ENCODE measurements at regions not wholly inside any gene's neighbourhood (a gene's known extent, or its start where the extent isn't known, plus 50 kb on each side); places are given as distances from the start of the nearest gene placed in this dataset.
"Not testable (repeated sequence)": the region's sequence is repeated elsewhere in the genome, so short reads cannot be mapped to it uniquely, and the experiment has no call there.

DNA sequence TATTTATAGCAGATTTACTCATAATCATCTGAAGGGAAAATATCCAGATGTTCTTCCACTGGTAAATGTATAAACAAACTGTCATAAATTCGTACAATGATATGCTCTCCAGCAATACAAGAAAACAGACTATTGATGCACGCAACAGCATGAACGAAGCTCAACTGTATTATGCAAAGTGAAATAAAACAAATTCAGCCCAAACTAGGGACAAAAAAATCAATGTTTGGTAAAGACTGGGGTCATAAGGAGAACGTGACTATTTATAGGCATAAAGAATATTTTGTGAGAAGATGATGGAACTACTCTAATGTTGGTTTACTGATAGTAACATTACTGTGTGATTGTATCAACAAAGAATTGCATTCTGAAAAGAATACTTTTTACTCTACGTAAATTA is 1276.7 kb upstream of the DDX18 start:
- no peak overlapping the region for H3K4me3 ChIP-seq (ENCODE audit: low read depth, low read length)
- DNase-seq (ENCODE audit: low read depth): no peak
- TF ChIP-seq, protein P1, sequence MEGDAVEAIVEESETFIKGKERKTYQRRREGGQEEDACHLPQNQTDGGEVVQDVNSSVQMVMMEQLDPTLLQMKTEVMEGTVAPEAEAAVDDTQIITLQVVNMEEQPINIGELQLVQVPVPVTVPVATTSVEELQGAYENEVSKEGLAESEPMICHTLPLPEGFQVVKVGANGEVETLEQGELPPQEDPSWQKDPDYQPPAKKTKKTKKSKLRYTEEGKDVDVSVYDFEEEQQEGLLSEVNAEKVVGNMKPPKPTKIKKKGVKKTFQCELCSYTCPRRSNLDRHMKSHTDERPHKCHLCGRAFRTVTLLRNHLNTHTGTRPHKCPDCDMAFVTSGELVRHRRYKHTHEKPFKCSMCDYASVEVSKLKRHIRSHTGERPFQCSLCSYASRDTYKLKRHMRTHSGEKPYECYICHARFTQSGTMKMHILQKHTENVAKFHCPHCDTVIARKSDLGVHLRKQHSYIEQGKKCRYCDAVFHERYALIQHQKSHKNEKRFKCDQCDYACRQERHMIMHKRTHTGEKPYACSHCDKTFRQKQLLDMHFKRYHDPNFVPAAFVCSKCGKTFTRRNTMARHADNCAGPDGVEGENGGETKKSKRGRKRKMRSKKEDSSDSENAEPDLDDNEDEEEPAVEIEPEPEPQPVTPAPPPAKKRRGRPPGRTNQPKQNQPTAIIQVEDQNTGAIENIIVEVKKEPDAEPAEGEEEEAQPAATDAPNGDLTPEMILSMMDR (IDR thresholded peaks at IDR 0.05; ENCODE audit: insufficient read depth, low read depth, low read length, missing control alignments): no peak

DNA sequence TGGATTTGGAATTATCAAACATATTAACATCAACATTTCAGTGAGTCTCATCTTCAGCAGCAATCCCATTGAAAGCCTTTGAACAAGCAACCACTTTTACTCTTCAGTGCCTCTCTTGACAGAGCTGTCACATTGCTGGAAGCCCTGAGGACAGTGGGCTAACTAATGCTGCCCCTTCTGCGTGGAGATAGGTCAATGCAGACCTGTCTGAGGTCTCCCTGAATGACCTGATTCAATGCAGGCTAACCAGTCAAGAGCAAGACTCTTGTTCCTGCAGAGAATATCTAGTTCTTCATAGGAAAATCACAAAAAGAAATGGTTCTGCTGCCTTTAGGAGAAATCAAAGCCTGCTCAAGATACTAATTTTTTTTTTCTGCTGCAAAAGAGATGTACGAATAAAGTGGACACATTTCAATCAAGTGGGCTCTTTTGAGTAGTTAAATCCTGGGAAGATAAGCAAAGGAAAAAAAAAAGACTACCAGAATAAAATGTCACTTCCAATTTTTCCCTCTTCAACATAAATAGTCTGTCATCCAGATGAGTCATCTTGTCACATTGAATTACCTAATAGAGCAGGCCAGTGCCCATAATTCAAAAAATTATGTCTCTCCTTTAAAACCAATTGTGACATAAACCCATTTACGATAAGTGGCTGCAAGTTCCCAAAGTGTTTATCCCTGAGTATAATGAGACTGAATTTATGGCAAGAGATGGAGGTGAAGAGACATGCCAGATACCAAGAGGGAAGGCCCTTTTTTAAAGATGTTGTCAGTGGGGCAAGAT is 1269.0 kb upstream of the DDX18 start:
- no peak overlapping the region for H3K4me3 ChIP-seq (ENCODE audit: low read depth, low read length)
- DNase-seq (ENCODE audit: low read depth): no peak
- TF ChIP-seq, protein P1 (IDR thresholded peaks at IDR 0.05; ENCODE audit: insufficient read depth, low read depth, low read length, missing control alignments): no peak

DNA sequence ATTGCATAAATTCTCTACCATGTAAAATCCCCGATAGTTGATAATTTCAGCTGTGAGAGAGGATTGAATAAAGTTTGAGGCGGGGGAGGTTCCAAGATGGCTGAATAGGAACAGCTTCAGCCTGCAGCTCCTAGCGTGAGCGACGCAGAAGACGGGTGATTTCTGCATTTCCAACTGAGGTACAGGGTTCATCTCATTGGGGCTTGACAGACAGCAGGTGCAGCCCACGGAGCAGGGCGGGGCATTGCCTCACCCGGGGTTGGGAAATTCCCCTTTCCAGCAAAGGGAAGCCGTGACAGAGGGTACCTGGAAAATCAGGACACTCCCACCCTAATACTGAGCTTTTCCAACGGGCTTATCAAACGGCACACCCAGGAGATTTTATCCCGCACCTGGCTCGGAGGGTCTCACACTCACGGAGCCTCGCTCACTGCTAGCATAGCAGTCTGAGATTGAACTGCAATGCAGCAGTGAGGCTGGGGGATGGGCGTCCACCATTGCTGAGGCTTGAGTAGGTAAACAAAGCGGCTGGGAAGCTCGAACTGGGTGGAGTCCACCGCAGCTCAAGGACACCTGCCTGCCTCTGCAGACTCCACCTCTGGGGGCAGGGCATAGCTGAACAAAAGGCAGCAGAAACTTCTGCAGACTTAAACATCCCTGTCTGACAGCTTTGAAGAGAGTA is 1261.6 kb upstream of the DDX18 start:
- H3K4me3 ChIP-seq (ENCODE audit: low read depth, low read length); DNase-seq (ENCODE audit: low read depth): not testable (repeated sequence)

DNA sequence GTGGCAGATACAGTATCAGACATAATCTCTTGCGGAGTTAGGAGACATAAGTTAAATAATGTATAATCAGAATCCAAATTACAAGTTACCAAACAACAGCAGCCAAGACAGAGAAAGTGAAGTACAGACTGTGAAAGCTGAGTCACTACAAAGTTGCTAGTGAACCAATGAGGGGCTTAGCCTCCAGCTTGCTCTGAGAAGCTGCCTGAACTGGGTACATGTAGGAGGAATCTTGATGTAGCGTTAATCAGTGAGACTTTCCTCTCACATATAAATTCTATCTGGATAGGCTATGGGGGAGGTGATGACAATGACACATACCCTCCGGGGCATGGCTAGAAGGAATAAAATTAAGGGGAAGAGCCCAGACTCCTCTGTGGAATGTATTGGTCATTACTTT is 1234.3 kb upstream of the DDX18 start:
- TF ChIP-seq, protein P1 (IDR thresholded peaks at IDR 0.05; ENCODE audit: insufficient read depth, low read depth, low read length, missing control alignments): no peak
- no peak for DNase-seq (ENCODE audit: low read depth)
- H3K4me3 ChIP-seq (ENCODE audit: low read depth, low read length): no peak overlapping the region

DNA sequence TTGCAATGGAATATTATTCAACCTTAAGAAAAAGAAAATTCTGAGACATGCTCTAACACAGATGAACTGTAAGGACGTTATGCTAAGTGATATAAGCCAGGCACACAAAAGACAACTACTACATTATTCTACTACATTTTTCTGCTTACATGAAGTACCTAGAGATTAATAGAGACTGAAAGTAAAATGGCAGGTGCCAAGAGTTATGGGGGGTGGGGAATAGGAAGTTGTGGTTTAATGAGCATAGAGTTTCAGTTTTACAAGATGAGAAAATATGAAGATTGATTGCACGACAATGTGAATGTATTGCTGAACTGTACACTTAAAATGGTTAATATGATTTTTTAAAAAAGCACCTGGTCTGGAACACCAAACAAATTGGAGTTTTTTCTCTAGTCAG is 1231.6 kb upstream of the DDX18 start:
- DNase-seq (ENCODE audit: low read depth): no peak
- TF ChIP-seq, protein P1 (IDR thresholded peaks at IDR 0.05; ENCODE audit: insufficient read depth, low read depth, low read length, missing control alignments): no peak
- H3K4me3 ChIP-seq (ENCODE audit: low read depth, low read length): no peak overlapping the region

DNA sequence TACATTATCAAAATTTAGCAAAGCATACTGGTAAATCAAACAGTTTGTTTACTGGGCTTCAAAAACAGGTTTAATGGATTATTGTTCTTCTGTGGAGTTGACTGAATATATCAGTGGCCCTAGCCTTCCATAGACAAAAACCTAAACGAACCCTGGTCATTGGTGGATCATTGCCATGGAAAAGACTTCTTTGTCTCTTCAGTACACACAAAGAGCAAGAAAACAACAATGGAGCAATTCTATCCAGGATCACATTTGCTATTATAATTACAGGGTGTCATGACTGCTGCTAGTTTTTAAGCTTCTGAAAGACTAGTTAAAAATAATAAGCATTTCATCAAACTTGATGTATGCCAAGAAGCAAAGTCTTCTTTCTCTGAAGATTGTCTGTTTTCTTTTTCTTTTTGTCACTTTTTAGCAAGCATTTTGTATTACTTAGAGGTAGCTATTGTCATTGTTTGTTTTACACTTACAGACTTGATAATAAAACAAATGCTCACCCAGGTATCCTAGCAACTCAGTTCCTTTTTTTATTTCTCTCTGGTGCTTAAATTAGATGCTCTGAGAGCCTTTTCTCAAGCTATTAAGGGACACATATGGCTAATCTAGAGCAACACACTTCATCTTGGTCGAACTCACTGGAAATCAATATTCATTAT is 1228.7 kb upstream of the DDX18 start:
- TF ChIP-seq, protein P1 (IDR thresholded peaks at IDR 0.05; ENCODE audit: insufficient read depth, low read depth, low read length, missing control alignments): no peak
- DNase-seq (ENCODE audit: low read depth): no peak
- H3K4me3 ChIP-seq (ENCODE audit: low read depth, low read length): no peak overlapping the region

DNA sequence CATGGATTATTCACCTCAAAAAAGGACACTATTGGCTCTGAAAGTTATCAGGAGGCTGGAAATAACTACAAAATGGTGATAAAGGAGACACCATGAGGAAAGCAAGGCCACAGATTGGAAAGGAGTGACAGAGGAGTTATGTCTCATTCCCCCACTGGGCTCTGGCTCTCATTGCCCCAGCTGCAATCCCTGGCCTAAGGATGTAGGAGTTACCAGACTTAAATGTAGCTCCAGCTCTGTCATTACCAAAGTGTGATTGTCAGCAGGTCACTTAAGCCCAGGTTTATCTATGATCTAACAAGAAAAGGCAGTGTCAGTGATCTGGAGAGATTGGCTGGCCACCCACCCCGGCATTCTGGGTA is 1228.2 kb upstream of the DDX18 start:
- H3K4me3 ChIP-seq (ENCODE audit: low read depth, low read length): no peak overlapping the region
- TF ChIP-seq, protein P1 (IDR thresholded peaks at IDR 0.05; ENCODE audit: insufficient read depth, low read depth, low read length, missing control alignments): no peak
- no peak for DNase-seq (ENCODE audit: low read depth)
